GM12892 (cell line): ENCODE measurements at regions not wholly inside any gene's neighbourhood (a gene's known extent, or its start where the extent isn't known, plus 50 kb on each side); places are given as distances from the start of the nearest gene placed in this dataset.

ENCODE experiments used
- POLR2A ChIP-seq: IDR thresholded peaks from 2 replicates; pipeline ENCODE4 v1.6.1; 2011; ENCODE audit warnings: low read depth, low read length, control low read depth
- POLR2AphosphoS5 ChIP-seq: IDR thresholded peaks from 2 replicates; pipeline ENCODE4 v1.6.1; 2011; ENCODE audit warnings: low read depth, low read length, control low read depth
- TAF1 ChIP-seq: IDR thresholded peaks from 2 replicates; pipeline ENCODE4 v1.6.1; 2011; ENCODE audit warnings: low read depth, mild to moderate bottlenecking, control low read depth, low read length, borderline replicate concordance

DNA sequence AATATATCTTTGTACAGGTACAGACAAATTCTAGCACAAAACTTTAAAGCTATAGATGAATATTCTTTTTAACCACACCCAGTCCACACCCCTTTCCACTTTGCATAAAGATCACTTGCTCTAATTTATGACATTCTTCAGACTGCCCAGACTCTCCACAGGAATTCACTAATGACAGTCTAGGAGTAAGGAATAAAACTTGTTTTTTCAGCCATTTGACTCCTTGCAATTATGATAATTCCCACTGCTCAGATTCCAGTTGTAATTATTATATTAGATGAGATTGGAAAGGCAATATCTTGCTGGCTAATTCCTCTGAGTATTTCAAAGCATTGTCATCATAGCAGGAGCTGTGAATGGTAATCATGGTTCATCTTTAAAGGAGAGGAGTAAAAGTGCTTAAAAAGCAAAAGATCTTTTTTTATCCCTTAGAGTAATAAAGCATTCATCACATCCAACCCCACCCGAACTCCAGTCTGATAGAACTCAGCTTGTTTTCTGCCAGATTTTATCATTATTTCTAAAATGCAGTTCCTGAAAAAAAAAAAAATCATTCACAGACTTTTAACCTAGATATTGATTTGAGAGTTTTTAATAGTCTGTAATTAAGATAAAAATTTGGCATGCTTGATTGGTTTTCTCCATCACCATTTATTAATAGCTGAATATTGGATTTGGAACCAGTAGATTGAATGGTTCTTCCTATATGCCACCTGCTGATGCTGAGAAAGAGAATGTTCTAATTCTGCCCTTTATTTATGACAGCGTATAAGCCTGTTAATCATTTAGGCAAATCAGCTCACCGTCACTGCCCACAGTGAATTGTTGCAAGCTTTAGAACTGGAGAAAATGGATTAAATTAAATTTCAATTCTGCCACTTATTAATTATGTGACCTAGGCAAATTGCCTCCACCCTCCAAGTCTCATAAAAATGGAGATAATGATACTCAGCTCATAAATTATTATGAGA lies 93.9 kb upstream of the RASSF8 start:
- TF ChIP-seq POLR2A (no peak), TAF1 (no peak), POLR2AphosphoS5 (no peak)
